GM18505 (cell line): ENCODE measurements at regions not wholly inside any gene's neighbourhood (a gene's known extent, or its start where the extent isn't known, plus 50 kb on each side); places are given as distances from the start of the nearest gene placed in this dataset.

Experiments used
- ATAC-seq: cut with Tn5 transposase; IDR thresholded peaks from one replicate; pipeline ENCODE4 v1.9.1; 2021; ENCODE audit not compliant: unreplicated experiment
- POLR2A ChIP-seq: IDR thresholded peaks from 4 replicates; pipeline ENCODE4 v1.6.1; 2011; ENCODE audit warnings: borderline replicate concordance; ENCODE audit not compliant: insufficient read depth, insufficient read length; ENCODE audit errors: extremely low read depth

- no peak for ATAC-seq
- no peak for TF ChIP-seq POLR2A
Measured at GRCh38 chr2:221310730-221311129, 261.4 kb downstream of the EPHA4 start.

GRCh38 chr2:221312634-221313033, 259.5 kb downstream of the EPHA4 start:
- TF ChIP-seq POLR2A, result no peak

GRCh38 chr2:221314786-221315185, 257.3 kb downstream of the EPHA4 start:
- no peak for TF ChIP-seq POLR2A
- no peak for ATAC-seq

More at GRCh38 chr2:221312634-221313033, 259.5 kb downstream of the EPHA4 start:
- no peak for ATAC-seq

GRCh38 chr2:221318376-221319130, 253.6 kb downstream of the EPHA4 start:
- TF ChIP-seq POLR2A, result no peak
- ATAC-seq, result no peak

GRCh38 chr2:221322741-221323140, 249.4 kb downstream of the EPHA4 start:
- ATAC-seq, result no peak
- no peak for TF ChIP-seq POLR2A

GRCh38 chr2:221323513-221323912, 248.6 kb downstream of the EPHA4 start:
- ATAC-seq, result no peak
- no peak for TF ChIP-seq POLR2A

GRCh38 chr2:221330436-221330835, 241.7 kb downstream of the EPHA4 start:
- no peak for TF ChIP-seq POLR2A

GRCh38 chr2:221334481-221335218, 237.5 kb downstream of the EPHA4 start:
- no peak for ATAC-seq
- no peak for TF ChIP-seq POLR2A

More at GRCh38 chr2:221330436-221330835, 241.7 kb downstream of the EPHA4 start:
- ATAC-seq, result no peak

- TF ChIP-seq POLR2A, result no peak
Measured at GRCh38 chr2:221335219-221335752, 236.8 kb downstream of the EPHA4 start.

GRCh38 chr2:221336967-221337366, 235.1 kb downstream of the EPHA4 start:
- no peak for TF ChIP-seq POLR2A
- ATAC-seq, result no peak

More at GRCh38 chr2:221335219-221335752, 236.8 kb downstream of the EPHA4 start:
- no peak for ATAC-seq

- TF ChIP-seq POLR2A, result no peak
- no peak for ATAC-seq
Measured at GRCh38 chr2:221337957-221338685, 234.0 kb downstream of the EPHA4 start.

- no peak for ATAC-seq
- TF ChIP-seq POLR2A, result no peak
Measured at GRCh38 chr2:221342388-221342787, 229.7 kb downstream of the EPHA4 start.

GRCh38 chr2:221343524-221343923, 228.6 kb downstream of the EPHA4 start:
- TF ChIP-seq POLR2A, result no peak
- ATAC-seq, result no peak
